Frontal cortex (tissue), 3 donors: ENCODE measurements at regions not wholly inside any gene's neighbourhood (a gene's known extent, or its start where the extent isn't known, plus 50 kb on each side); places are given as distances from the start of the nearest gene placed in this dataset.

Experiments
- DNase-seq, 2 donors: peaks; one replicate each; pipeline ENCODE4 v3.0.0; 2012; ENCODE audit warnings: low spot score in 2 of 2
- FAIRE-seq: peaks from 2 replicates; lab custom pipeline; 2012; peaks lifted over from hg19 to GRCh38; lab: Jason Lieb, UNC
- donor health status: control.
- donor health status: control.
- donor health status: control.

- FAIRE-seq (no peak), DNase-seq (no peak)
Measured at GRCh38 chrX:115472131-115472530, 88.8 kb upstream of the PLS3 start.

DNA sequence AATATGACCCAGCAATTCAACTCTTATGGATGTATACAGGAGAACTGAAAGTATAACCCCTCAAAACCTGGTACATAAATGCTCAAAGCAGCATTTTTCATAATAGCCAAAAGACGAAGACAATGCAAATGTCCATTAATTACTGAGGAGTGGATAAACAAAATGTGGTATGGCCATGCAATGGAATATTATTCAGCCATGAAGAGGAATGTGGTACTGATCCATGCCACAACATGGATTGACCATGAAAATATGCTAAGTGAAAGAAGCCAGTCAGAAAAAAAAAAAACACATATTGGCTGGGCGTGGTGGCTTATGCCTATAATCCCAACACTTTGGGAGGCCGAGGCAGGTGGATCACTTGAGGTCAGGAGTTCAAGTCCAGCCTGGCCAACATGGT is 74.5 kb upstream of the PLS3 start:
- DNase-seq (no peak), FAIRE-seq (no peak)

DNA sequence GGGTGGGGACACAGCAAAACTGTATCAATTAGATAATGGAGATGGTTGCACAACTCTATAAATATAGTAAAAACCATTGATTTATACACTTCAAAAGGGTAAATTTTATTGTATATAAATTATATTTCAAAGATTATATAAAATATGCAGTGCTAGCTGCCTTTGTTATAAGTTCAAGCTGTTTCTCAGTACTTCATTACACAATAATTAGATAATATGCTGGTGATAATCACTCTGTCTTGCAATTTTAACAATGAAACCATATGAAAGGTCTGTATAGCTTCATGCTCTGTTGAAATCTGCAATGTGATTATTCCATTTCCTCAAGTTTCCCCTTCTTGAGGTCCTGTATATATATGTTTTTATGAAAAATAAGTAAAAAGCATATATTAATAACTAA is 73.4 kb upstream of the PLS3 start:
- no peak for DNase-seq
- no peak for FAIRE-seq

DNA sequence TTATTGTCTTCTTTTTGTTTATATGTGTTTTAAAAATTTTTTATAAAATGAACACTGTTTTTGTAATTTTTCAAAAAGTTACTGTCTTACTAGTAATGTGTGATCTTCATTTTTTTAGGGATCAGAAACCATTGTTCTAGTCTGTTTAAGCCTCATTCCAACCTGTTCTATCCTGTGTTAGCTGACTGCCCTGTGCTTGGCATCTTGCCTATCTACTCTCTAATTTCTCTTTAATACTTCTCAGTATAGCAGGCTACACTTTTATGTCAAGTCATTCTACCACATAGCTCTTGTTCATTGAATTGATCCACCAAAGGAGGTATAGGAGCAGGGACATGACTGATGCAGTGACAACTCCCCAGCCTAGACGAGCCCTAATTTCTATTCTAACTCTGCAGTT is 70.2 kb upstream of the PLS3 start:
- no peak for FAIRE-seq
- DNase-seq, result no peak

GRCh38 chrX:115491766-115492165 is 69.2 kb upstream of the PLS3 start:
- FAIRE-seq (no peak), DNase-seq (no peak)

DNA sequence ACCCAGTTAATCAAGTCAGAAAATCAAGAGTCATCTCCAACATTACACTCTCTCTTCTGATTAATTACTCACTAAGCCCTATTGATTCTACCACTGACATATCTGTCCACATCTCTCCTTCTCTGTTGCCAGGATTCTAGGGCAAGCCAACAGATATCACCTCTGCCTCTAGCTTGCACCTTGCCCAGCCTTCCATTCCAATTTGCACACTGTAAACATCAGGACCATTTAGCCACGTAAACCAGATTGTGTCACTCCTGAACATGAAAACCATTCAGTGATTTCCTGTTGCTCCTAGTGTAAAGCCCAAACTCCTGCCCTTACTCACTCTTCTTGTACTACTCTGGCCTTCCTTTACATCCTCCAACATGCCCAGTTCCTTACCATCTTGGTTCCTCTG is 68.0 kb upstream of the PLS3 start:
- DNase-seq (no peak), FAIRE-seq (no peak)

GRCh38 chrX:115494161-115494560 is 66.8 kb upstream of the PLS3 start:
- peak in 1 of 2 donors; percentile 15 for DNase-seq
- peak; percentile 60 for FAIRE-seq

GRCh38 chrX:115499112-115499805 is 61.7 kb upstream of the PLS3 start:
- DNase-seq, result no peak
- FAIRE-seq, result no peak

DNA sequence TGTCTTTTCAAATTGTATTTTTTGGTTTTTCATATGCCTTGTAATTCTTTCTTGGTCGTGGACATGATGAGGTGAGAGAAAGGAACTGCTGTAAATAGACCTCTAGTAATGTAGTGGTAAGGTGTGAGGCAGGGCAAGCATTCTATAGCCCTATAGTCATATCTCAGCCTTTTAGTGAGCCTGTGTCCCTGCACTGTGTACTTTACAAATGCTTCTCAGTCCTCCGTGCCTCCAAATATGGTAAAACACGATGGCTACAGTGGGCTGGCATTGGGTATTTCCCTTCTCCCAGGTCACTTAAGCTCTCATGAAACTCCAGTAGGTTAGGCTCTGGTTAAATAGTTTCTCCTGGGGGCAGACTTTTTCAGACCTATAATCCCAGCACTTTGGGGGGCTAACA is 57.9 kb upstream of the PLS3 start:
- DNase-seq (no peak), FAIRE-seq (no peak)

- no peak for DNase-seq
- FAIRE-seq, result no peak
Measured at GRCh38 chrX:115504167-115504566, 56.8 kb upstream of the PLS3 start.
